HG03196 (cell line): ENCODE measurements at regions not wholly inside any gene's neighbourhood (a gene's known extent, or its start where the extent isn't known, plus 50 kb on each side); places are given as distances from the start of the nearest gene placed in this dataset.

Source experiments
- ATAC-seq: cut with Tn5 transposase; IDR thresholded peaks from one replicate; pipeline ENCODE4 v1.9.1; 2021; ENCODE audit not compliant: unreplicated experiment

- ATAC-seq: no peak
Measured at GRCh38 chr3:30113906-30114305, 492.5 kb upstream of the TGFBR2 start.

- no peak for ATAC-seq
Measured at GRCh38 chr3:30114918-30115317, 491.5 kb upstream of the TGFBR2 start.

- ATAC-seq: no peak
Measured at GRCh38 chr3:30122359-30122758, 484.0 kb upstream of the TGFBR2 start.

- ATAC-seq: no peak
Measured at GRCh38 chr3:30123224-30123623, 483.2 kb upstream of the TGFBR2 start.

GRCh38 chr3:30123755-30124154, 482.6 kb upstream of the TGFBR2 start:
- ATAC-seq: no peak

- no peak for ATAC-seq
Measured at GRCh38 chr3:30124435-30125370, 481.7 kb upstream of the TGFBR2 start.

GRCh38 chr3:30129765-30130164, 476.6 kb upstream of the TGFBR2 start:
- no peak for ATAC-seq

GRCh38 chr3:30130391-30130790, 476.0 kb upstream of the TGFBR2 start:
- ATAC-seq: no peak

GRCh38 chr3:30131191-30131590, 475.2 kb upstream of the TGFBR2 start:
- ATAC-seq: no peak

GRCh38 chr3:30135190-30135589, 471.2 kb upstream of the TGFBR2 start:
- ATAC-seq: no peak

GRCh38 chr3:30139283-30139682, 467.1 kb upstream of the TGFBR2 start:
- ATAC-seq: no peak

- no peak for ATAC-seq
Measured at GRCh38 chr3:30140356-30141075, 465.9 kb upstream of the TGFBR2 start.

- ATAC-seq: no peak
Measured at GRCh38 chr3:30141178-30141581, 465.2 kb upstream of the TGFBR2 start.

GRCh38 chr3:30141927-30142326, 464.5 kb upstream of the TGFBR2 start:
- no peak for ATAC-seq

- ATAC-seq: no peak
Measured at GRCh38 chr3:30142946-30143345, 463.5 kb upstream of the TGFBR2 start.

- ATAC-seq: no peak
Measured at GRCh38 chr3:30145281-30145680, 461.1 kb upstream of the TGFBR2 start.

- no peak for ATAC-seq
Measured at GRCh38 chr3:30146978-30147377, 459.4 kb upstream of the TGFBR2 start.

- no peak for ATAC-seq
Measured at GRCh38 chr3:30154853-30155252, 451.5 kb upstream of the TGFBR2 start.

- no peak for ATAC-seq
Measured at GRCh38 chr3:30155755-30156154, 450.6 kb upstream of the TGFBR2 start.

GRCh38 chr3:30156586-30157498, 449.6 kb upstream of the TGFBR2 start:
- ATAC-seq: no peak

GRCh38 chr3:30161375-30161774, 445.0 kb upstream of the TGFBR2 start:
- no peak for ATAC-seq
